Keratinocyte (primary cell): ENCODE measurements at regions not wholly inside any gene's neighbourhood (a gene's known extent, or its start where the extent isn't known, plus 50 kb on each side); places are given as distances from the start of the nearest gene placed in this dataset.

Experiments
- DNase-seq: peaks from one replicate; pipeline ENCODE4 v3.0.0-alpha.2; 2011; ENCODE audit warnings: low read depth, missing footprints, low spot score
- FAIRE-seq: peaks from 2 replicates; lab custom pipeline; 2011; peaks lifted over from hg19 to GRCh38; lab: Jason Lieb, UNC
- H2AFZ ChIP-seq: 2 replicates; pipeline ENCODE4 v1.6.0; 2012; ENCODE audit warnings: low read length, control low read depth, inconsistent platforms; ENCODE audit not compliant: control insufficient read depth
- H3K27ac ChIP-seq: 2 replicates; pipeline ENCODE4 v1.5.1; 2011; ENCODE audit warnings: low read length; ENCODE audit not compliant: control insufficient read depth, insufficient read depth
- H3K27me3 ChIP-seq: 3 replicates; pipeline ENCODE4 v1.6.0; 2011; ENCODE audit warnings: low read length; ENCODE audit not compliant: control insufficient read depth, insufficient read depth; ENCODE audit errors: extremely low read depth
- H3K36me3 ChIP-seq, 2 experiments: 2 replicates in 1 of 2; 3 replicates in 1 of 2; pipeline ENCODE4 v1.5.1; 2011; ENCODE audit warnings: low read length in 2 of 2, mild to moderate bottlenecking in 1 of 2; ENCODE audit not compliant: control insufficient read depth in 2 of 2, insufficient read depth in 2 of 2; ENCODE audit errors: extremely low read depth in 1 of 2
- H3K4me1 ChIP-seq: 3 replicates; pipeline ENCODE4 v1.5.1; 2011; ENCODE audit warnings: low read length; ENCODE audit not compliant: control insufficient read depth, insufficient read depth; ENCODE audit errors: extremely low read depth
- H3K4me2 ChIP-seq: 3 replicates; pipeline ENCODE4 v1.6.0; 2011; ENCODE audit warnings: low read depth, low read length; ENCODE audit not compliant: control insufficient read depth, insufficient read depth; ENCODE audit errors: extremely low read depth
- H3K4me3 ChIP-seq, 3 experiments: fragments of 200-600 bp in 1 of 3; sonication (generic) in 1 of 3; 2 replicates in 2 of 3; 3 replicates in 1 of 3; pipeline ENCODE4 v1.5.1; 2011 to 2016; ENCODE audit warnings: low read length in 3 of 3, mild to moderate bottlenecking in 3 of 3, control low read depth in 2 of 3, inconsistent platforms in 1 of 3, low read depth in 1 of 3, mixed read lengths in 1 of 3, mixed run types in 1 of 3, moderate library complexity in 1 of 3; ENCODE audit not compliant: control insufficient read depth in 2 of 3, insufficient read depth in 2 of 3; ENCODE audit errors: extremely low read depth in 1 of 3
- H3K79me2 ChIP-seq: 2 replicates; pipeline ENCODE4 v1.6.0; 2012; ENCODE audit warnings: low read length; ENCODE audit not compliant: control insufficient read depth, insufficient read depth
- H3K9ac ChIP-seq: 3 replicates; pipeline ENCODE4 v1.6.0; 2011; ENCODE audit warnings: low read length; ENCODE audit not compliant: control insufficient read depth, insufficient read depth; ENCODE audit errors: extremely low read depth
- H3K9me1 ChIP-seq: 3 replicates; pipeline ENCODE4 v1.6.0; 2011; ENCODE audit warnings: low read length; ENCODE audit not compliant: control insufficient read depth, insufficient read depth; ENCODE audit errors: extremely low read depth
- H3K9me3 ChIP-seq: 2 replicates; pipeline ENCODE4 v1.5.1; 2012; ENCODE audit warnings: low read depth, low read length; ENCODE audit not compliant: control insufficient read depth
- H4K20me1 ChIP-seq: 3 replicates; pipeline ENCODE4 v1.6.0; 2011; ENCODE audit warnings: low read length; ENCODE audit not compliant: control insufficient read depth, insufficient read depth; ENCODE audit errors: extremely low read depth
- CTCF ChIP-seq, 3 experiments: IDR thresholded peaks in 1 of 3; conservative IDR thresholded peaks in 1 of 3; optimal IDR thresholded peaks in 1 of 3; 2 replicates in 2 of 3; 3 replicates in 1 of 3; pipeline versions ENCODE3 to v1.5.1; 2011; ENCODE audit warnings: low read length in 3 of 3, mild to moderate bottlenecking in 3 of 3, moderate library complexity in 2 of 3, control low read depth in 1 of 3, inconsistent platforms in 1 of 3; ENCODE audit not compliant: insufficient read depth in 2 of 3; ENCODE audit errors: extremely low read depth in 1 of 3
- EZH2 ChIP-seq: IDR thresholded peaks from one replicate; pipeline ENCODE4 v1.6.1; 2012; ENCODE audit warnings: inconsistent platforms, mild to moderate bottlenecking, low read length, moderate library complexity
- dilution Hi-C: fragments of 300-500 bp; cut with MboI; formaldehyde crosslinking; loops from one replicate; pipeline ENCODE4 v1.7.0; 2020; ENCODE audit warnings: low sequenced_read_pairs; ENCODE audit not compliant: extremely low pct_ligation_motif_present

- no peaks in the 10 kb centered on the region for H3K27me3 ChIP-seq
- no peak overlapping the region for H3K27ac ChIP-seq
- dilution Hi-C loops, result no loop called here
- FAIRE-seq, result no peak
- H3K9me3 ChIP-seq, result no peaks in the 10 kb centered on the region
- no peak overlapping the region for H3K4me2 ChIP-seq
- no peaks in the 10 kb centered on the region for H3K79me2 ChIP-seq
- H2AFZ ChIP-seq, result no peak overlapping the region
- TF ChIP-seq CTCF (optimal IDR thresholded peaks at IDR 0.05 in 1 of 3, IDR thresholded peaks at IDR 0.05 in 1 of 3, conservative IDR thresholded peaks at IDR 0.05 in 1 of 3; ENCODE audit: extremely low read depth in 1 of 3, insufficient read depth in 2 of 3, low read length in 3 of 3) (no peak), EZH2 (no peak)
- H3K9ac ChIP-seq, result no peak overlapping the region
- H4K20me1 ChIP-seq, result no peaks in the 10 kb centered on the region
- no peak for DNase-seq
- H3K36me3 ChIP-seq, result no peaks in the 10 kb centered on the region
- H3K4me3 ChIP-seq, result no peak overlapping the region
- no peaks in the 10 kb centered on the region for H3K4me1 ChIP-seq
- H3K9me1 ChIP-seq, result no peaks in the 10 kb centered on the region
Observed at GRCh38 chrX:113726466-113726865, 857.4 kb upstream of the HTR2C start.

- H3K27me3 ChIP-seq, result no peaks in the 10 kb centered on the region
- dilution Hi-C loops, result no loop called here
- H3K79me2 ChIP-seq, result no peaks in the 10 kb centered on the region
- H2AFZ ChIP-seq, result no peak overlapping the region
- no peaks in the 10 kb centered on the region for H4K20me1 ChIP-seq
- TF ChIP-seq CTCF (optimal IDR thresholded peaks at IDR 0.05 in 1 of 3, IDR thresholded peaks at IDR 0.05 in 1 of 3, conservative IDR thresholded peaks at IDR 0.05 in 1 of 3; ENCODE audit: extremely low read depth in 1 of 3, insufficient read depth in 2 of 3, low read length in 3 of 3) (no peak), EZH2 (no peak)
- no peak overlapping the region for H3K4me3 ChIP-seq
- no peak overlapping the region for H3K9ac ChIP-seq
- DNase-seq (no peak), FAIRE-seq (no peak)
- H3K9me1 ChIP-seq, result no peaks in the 10 kb centered on the region
- no peak overlapping the region for H3K4me2 ChIP-seq
- H3K36me3 ChIP-seq, result no peaks in the 10 kb centered on the region
- H3K27ac ChIP-seq, result no peak overlapping the region
- no peaks in the 10 kb centered on the region for H3K9me3 ChIP-seq
- no peaks in the 10 kb centered on the region for H3K4me1 ChIP-seq
Observed at GRCh38 chrX:113726009-113726408, 857.9 kb upstream of the HTR2C start.
